ENCODE measurements at regions not wholly inside any gene's neighbourhood (a gene's known extent, or its start where the extent isn't known, plus 50 kb on each side); places are given as distances from the start of the nearest gene placed in this dataset.

GRCh38 chrX:96455078-96455477 lies 229.6 kb upstream of the DIAPH2 start:
- ChIA-PET POLR2A (no interaction called here), CTCF (no interaction called here)
- TF ChIP-seq, protein P1, sequence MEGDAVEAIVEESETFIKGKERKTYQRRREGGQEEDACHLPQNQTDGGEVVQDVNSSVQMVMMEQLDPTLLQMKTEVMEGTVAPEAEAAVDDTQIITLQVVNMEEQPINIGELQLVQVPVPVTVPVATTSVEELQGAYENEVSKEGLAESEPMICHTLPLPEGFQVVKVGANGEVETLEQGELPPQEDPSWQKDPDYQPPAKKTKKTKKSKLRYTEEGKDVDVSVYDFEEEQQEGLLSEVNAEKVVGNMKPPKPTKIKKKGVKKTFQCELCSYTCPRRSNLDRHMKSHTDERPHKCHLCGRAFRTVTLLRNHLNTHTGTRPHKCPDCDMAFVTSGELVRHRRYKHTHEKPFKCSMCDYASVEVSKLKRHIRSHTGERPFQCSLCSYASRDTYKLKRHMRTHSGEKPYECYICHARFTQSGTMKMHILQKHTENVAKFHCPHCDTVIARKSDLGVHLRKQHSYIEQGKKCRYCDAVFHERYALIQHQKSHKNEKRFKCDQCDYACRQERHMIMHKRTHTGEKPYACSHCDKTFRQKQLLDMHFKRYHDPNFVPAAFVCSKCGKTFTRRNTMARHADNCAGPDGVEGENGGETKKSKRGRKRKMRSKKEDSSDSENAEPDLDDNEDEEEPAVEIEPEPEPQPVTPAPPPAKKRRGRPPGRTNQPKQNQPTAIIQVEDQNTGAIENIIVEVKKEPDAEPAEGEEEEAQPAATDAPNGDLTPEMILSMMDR (IDR thresholded peaks at IDR 0.05; ENCODE audit: insufficient read depth, low read length, missing control alignments): no peak
- no peak overlapping the region for H3K4me3 ChIP-seq (ENCODE audit: low read depth, low read length)
- no peak for DNase-seq (ENCODE audit: low read depth, low spot score)

DNA sequence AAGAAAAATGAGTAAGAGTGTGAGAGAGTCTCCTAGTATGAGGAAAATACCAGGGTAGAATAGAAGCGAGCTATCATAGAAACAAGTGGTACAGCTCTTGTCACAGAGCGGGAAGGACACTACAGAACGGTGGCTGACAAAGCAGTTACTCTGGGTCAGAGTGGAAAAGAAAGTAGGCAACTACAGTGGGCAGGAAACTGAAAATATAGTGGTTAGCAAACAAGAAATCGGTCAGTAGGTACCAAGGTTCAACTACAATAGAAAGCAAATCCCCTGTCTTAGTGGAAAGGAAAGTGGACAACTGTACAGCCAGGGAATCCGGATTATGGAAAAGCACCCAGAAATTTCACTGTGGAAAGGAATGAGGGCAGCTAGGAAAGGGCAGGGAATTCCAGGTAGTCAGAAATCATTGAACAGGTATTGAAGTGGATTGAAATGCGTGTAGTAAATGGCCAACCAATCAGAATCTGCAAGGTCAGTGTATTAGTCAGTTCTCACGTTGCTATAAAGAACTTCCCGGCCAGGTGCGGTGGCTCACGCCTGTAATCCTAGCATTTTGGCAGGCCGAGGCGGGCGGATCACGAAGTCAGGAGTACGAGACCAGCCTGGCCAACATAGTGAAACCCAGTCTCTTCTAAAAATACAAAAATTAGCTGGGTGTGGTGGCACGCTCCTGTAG lies 219.6 kb upstream of the DIAPH2 start:
- CTCF ChIA-PET: no interaction called here
- no peak overlapping the region for H3K4me3 ChIP-seq (ENCODE audit: low read depth, low read length)
- POLR2A ChIA-PET: no interaction called here
- no peak for DNase-seq (ENCODE audit: low read depth, low spot score)
- TF ChIP-seq, protein P1 (IDR thresholded peaks at IDR 0.05; ENCODE audit: insufficient read depth, low read length, missing control alignments): no peak

- POLR2A ChIA-PET: no interaction called here
- TF ChIP-seq, protein P1 (IDR thresholded peaks at IDR 0.05; ENCODE audit: insufficient read depth, low read length, missing control alignments): no peak
- DNase-seq (ENCODE audit: low read depth, low spot score): no peak
- CTCF ChIA-PET: no interaction called here
- H3K4me3 ChIP-seq (ENCODE audit: low read depth, low read length): no peak overlapping the region
These were observed 210.5 kb upstream of the DIAPH2 start for GRCh38 chrX:96474029-96474740.

DNA sequence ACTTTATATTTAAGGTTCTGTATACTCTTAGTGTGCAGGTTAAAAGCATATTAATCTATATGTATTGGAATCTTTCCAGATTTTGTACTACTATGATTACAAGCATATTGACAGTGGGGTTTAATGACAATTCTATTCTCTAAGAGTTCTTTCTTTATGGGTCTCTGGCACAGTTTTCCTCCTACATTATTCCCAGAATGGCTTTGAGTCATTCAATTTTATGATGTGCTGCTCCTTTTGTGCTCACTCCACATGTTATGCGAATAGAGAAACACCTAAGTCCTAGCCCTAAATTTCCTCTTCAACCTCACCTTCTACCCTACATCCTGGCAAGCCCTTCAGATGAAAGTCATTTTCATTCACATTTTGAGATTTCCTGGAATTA lies 209.9 kb upstream of the DIAPH2 start:
- POLR2A ChIA-PET: no interaction called here
- H3K4me3 ChIP-seq (ENCODE audit: low read depth, low read length): no peak overlapping the region
- TF ChIP-seq, protein P1 (IDR thresholded peaks at IDR 0.05; ENCODE audit: insufficient read depth, low read length, missing control alignments): no peak
- CTCF ChIA-PET: no interaction called here
- DNase-seq (ENCODE audit: low read depth, low spot score): no peak

DNA sequence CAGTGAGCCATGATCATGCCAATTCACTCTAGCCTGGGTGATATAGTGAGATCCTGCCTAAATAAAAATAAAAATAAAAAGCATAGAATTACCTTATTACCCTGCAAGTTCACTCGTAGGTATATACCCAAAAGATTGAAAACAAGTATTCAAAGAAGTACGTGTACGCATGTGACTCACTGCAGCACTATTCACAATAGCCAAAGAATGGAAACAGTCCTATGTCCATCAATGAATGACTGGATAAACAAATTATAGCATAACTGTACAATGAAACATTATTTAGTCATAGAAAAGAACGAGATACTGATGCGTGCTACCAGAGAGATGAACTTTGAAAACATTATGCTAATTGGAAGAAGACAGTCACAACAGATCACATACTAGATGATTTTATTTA lies 204.6 kb upstream of the DIAPH2 start:
- no peak for DNase-seq (ENCODE audit: low read depth, low spot score)
- H3K4me3 ChIP-seq (ENCODE audit: low read depth, low read length): no peak overlapping the region
- ChIA-PET CTCF (no interaction called here), POLR2A (no interaction called here)
- TF ChIP-seq, protein P1 (IDR thresholded peaks at IDR 0.05; ENCODE audit: insufficient read depth, low read length, missing control alignments): no peak

GRCh38 chrX:96481831-96482230 lies 202.8 kb upstream of the DIAPH2 start:
- ChIA-PET CTCF (no interaction called here), POLR2A (no interaction called here)
- TF ChIP-seq, protein P1 (IDR thresholded peaks at IDR 0.05; ENCODE audit: insufficient read depth, low read length, missing control alignments): no peak
- DNase-seq (ENCODE audit: low read depth, low spot score): no peak
- no peak overlapping the region for H3K4me3 ChIP-seq (ENCODE audit: low read depth, low read length)
